HepG2 (cell line): ENCODE measurements at regions not wholly inside any gene's neighbourhood (a gene's known extent, or its start where the extent isn't known, plus 50 kb on each side); places are given as distances from the start of the nearest gene placed in this dataset.

Experiments
- ATAC-seq: fragments of 200-7000 bp; cut with Tn5 transposase; 3 replicates; pipeline ENCODE4 v1.9.1; 2020; ENCODE audit warnings: mild to moderate bottlenecking, moderate library complexity
- BruUV-seq: library from RNA; stranded (reverse); fragments of 400-500 nt; replicated peaks from 2 replicates; lab custom pipeline; 2021; lab: Mats Ljungman, UMichigan
- CTCF ChIA-PET: fragments of 300-600 bp; formaldehyde crosslinking; extraction: SDS; loops from one replicate; lab custom pipeline; 2021; ENCODE audit warnings: low total read pairs, inconsistent platforms, low intra/inter-chr PET ratio; lab: Yijun Ruan, JAX
- POLR2A ChIA-PET: fragments of 350-600 bp; sonication (Branson Sonifier 250); formaldehyde crosslinking; loops from one replicate; lab custom pipeline; 2020; ENCODE audit warnings: antibody characterized with exemption, inconsistent platforms; lab: Yijun Ruan, JAX
- DNase-seq: peaks from one replicate; pipeline ENCODE4 v3.0.0-alpha.2; 2015; ENCODE audit warnings: low spot score
- FAIRE-seq: peaks from 3 replicates; lab custom pipeline; 2011; peaks lifted over from hg19 to GRCh38; lab: Jason Lieb, UNC
- H2AFZ ChIP-seq: one replicate; pipeline ENCODE4 v1.6.1; 2011; ENCODE audit warnings: low read length, inconsistent platforms
- H3K27ac ChIP-seq: fragments of 300-600 bp; 3 replicates; pipeline ENCODE4 v1.8.0; 2011; ENCODE audit warnings: mixed run types, mild to moderate bottlenecking, mixed read lengths, low read length, inconsistent platforms; ENCODE audit not compliant: insufficient read depth; ENCODE audit errors: extremely low read length
- H3K27me3 ChIP-seq, 2 experiments: fragments of 200-600 bp in 1 of 2; 2 replicates in 1 of 2; 3 replicates in 1 of 2; pipeline versions ENCODE4 v1.6.0 to v1.8.0; 2011; ENCODE audit warnings: low read length in 2 of 2, mild to moderate bottlenecking in 2 of 2, moderate library complexity in 2 of 2, inconsistent platforms in 1 of 2; ENCODE audit not compliant: insufficient read depth in 2 of 2, control insufficient read depth in 1 of 2
- H3K36me3 ChIP-seq, 2 experiments: fragments of 200-600 bp in 1 of 2; replicated peaks in 1 of 2; 2 replicates in 1 of 2; 3 replicates in 1 of 2; pipeline versions ENCODE4 v1.5.1 to v1.8.0; 2011; ENCODE audit warnings: low read length in 2 of 2, inconsistent platforms in 1 of 2; ENCODE audit not compliant: insufficient read depth in 2 of 2, control insufficient read depth in 1 of 2
- H3K4me1 ChIP-seq: 2 replicates; pipeline ENCODE4 v1.5.1; 2012; ENCODE audit warnings: low read length, inconsistent platforms; ENCODE audit not compliant: insufficient read depth
- H3K4me2 ChIP-seq: 2 replicates; pipeline ENCODE4 v1.6.0; 2011; ENCODE audit warnings: low read depth, low read length, inconsistent platforms
- H3K4me3 ChIP-seq, 3 experiments: fragments of 200-600 bp in 1 of 3; sonication (generic), shearing (Covaris generic) in 1 of 3; replicated peaks in 1 of 3; 2 replicates each; pipeline ENCODE4 v1.5.1; 2011 to 2016; ENCODE audit warnings: low read length in 3 of 3, inconsistent platforms in 2 of 3, low read depth in 2 of 3, mild to moderate bottlenecking in 2 of 3, control low read depth in 1 of 3, mixed read lengths in 1 of 3; ENCODE audit not compliant: insufficient read depth in 1 of 3
- H3K79me2 ChIP-seq: one replicate; pipeline ENCODE4 v1.6.1; 2011; ENCODE audit warnings: low read length, inconsistent platforms; ENCODE audit not compliant: insufficient read depth
- H3K9ac ChIP-seq: 2 replicates; pipeline ENCODE4 v1.6.0; 2011; ENCODE audit warnings: mild to moderate bottlenecking, low read depth, low read length, inconsistent platforms; ENCODE audit not compliant: insufficient read depth
- H3K9me3 ChIP-seq: 2 replicates; pipeline ENCODE4 v1.5.1; 2012; ENCODE audit warnings: mild to moderate bottlenecking, low read length
- H4K20me1 ChIP-seq: 2 replicates; pipeline ENCODE4 v1.6.0; 2011; ENCODE audit warnings: inconsistent platforms, mild to moderate bottlenecking, low read length, moderate library complexity; ENCODE audit not compliant: insufficient read depth
- MAFF ChIP-seq: IDR thresholded peaks from 2 replicates; pipeline ENCODE4 v1.6.1; 2011; ENCODE audit warnings: low read depth, low read length, improper control_type of control experiment
- MAFK ChIP-seq, 2 experiments: IDR thresholded peaks in 1 of 2; conservative IDR thresholded peaks in 1 of 2; 2 replicates each; pipeline ENCODE4 v1.6.1; 2011; ENCODE audit warnings: improper control_type of control experiment in 2 of 2, low read length in 2 of 2
- MAZ ChIP-seq, 2 experiments: sonication (generic) in 1 of 2; formaldehyde crosslinking in 1 of 2; IDR thresholded peaks; 2 replicates each; pipeline versions ENCODE4 v1.5.0 to v1.6.1; 2012 to 2020; ENCODE audit warnings: low read depth in 2 of 2, mild to moderate bottlenecking in 2 of 2, borderline replicate concordance in 1 of 2, improper control_type of control experiment in 1 of 2, low read length in 1 of 2, missing genetic modification reagents in 1 of 2, moderate library complexity in 1 of 2
- NFATC3 ChIP-seq: sonication (generic); formaldehyde crosslinking; IDR thresholded peaks from 2 replicates; pipeline ENCODE4 v1.5.1; 2020; ENCODE audit warnings: mild to moderate bottlenecking, missing genetic modification reagents
- TAF15 ChIP-seq: fragments of 200-400 bp; formaldehyde crosslinking; IDR thresholded peaks from one replicate; pipeline ENCODE4 v1.6.1; 2018; ENCODE audit warnings: mild to moderate bottlenecking, low read depth, low read length; ENCODE audit not compliant: poor library complexity, severe bottlenecking
- ZFP36 ChIP-seq: fragments of 150-350 bp; IDR thresholded peaks from 2 replicates; pipeline ENCODE4 v1.6.1; 2018; ENCODE audit warnings: borderline replicate concordance, low read length, low read depth; ENCODE audit not compliant: partially characterized antibody
- ZNF318 ChIP-seq: sonication (generic); formaldehyde crosslinking; IDR thresholded peaks from 2 replicates; pipeline ENCODE4 v1.4.0; 2020; ENCODE audit warnings: mild to moderate bottlenecking, missing genetic modification reagents
- WGBS: methylation state at CpG from one replicate; pipeline ENCODE4 v1.1.6; 2017; ENCODE audit warnings: low lambda C conversion rate; 5-methylcytosine and 5-hydroxymethylcytosine counted together
- in situ Hi-C: cut with HindIII; loops from 2 replicates; pipeline ENCODE4 v1.10.0; 2017; ENCODE audit warnings: low pct_unique_long_range_greater_than_20kb; ENCODE audit not compliant: extremely low pct_ligation_motif_present
- intact Hi-C: fragments of 100-400 bp; cut with micrococcal nuclease; formaldehyde crosslinking; loops from one replicate; pipeline ENCODE4 v1.10.0; 2022; ENCODE audit not compliant: unreplicated experiment

- no peaks in the 10 kb centered on the region for H3K79me2 ChIP-seq
- CTCF ChIA-PET = no interaction called here
- no peak for ATAC-seq
- intact Hi-C loops = no loop called here
- no peak overlapping the region for H2AFZ ChIP-seq
- H4K20me1 ChIP-seq = no peaks in the 10 kb centered on the region
- no peak overlapping the region for H3K9ac ChIP-seq
- no peaks in the 10 kb centered on the region for H3K27me3 ChIP-seq
- H3K4me3 ChIP-seq = no peak overlapping the region
- no peak overlapping the region for H3K27ac ChIP-seq
- no TSS peak for BruUV-seq
- H3K9me3 ChIP-seq = peaks cover 96% of the 10 kb centered on the region
- in situ Hi-C loops = no loop called here
- DNase-seq = no peak
- no peaks in the 10 kb centered on the region for H3K4me1 ChIP-seq
- no peaks in the 10 kb centered on the region for H3K36me3 ChIP-seq
- no peak overlapping the region for H3K4me2 ChIP-seq
- TF ChIP-seq ZNF318 (CRISPR knock-in tag) (no peak), MAFK (conservative IDR thresholded peaks at IDR 0.05 in 1 of 2, IDR thresholded peaks at IDR 0.05 in 1 of 2; ENCODE audit: low read length in 2 of 2) (peak; percentile 66 to 74), ZFP36 (no peak), MAFF (peak; percentile 58), TAF15 (no peak), NFATC3 (no peak), MAZ (IDR thresholded peaks at IDR 0.05; ENCODE audit: borderline replicate concordance, low read depth, low read length) (no peak), MAZ (CRISPR knock-in tag; IDR thresholded peaks at IDR 0.05; ENCODE audit: low read depth) (no peak)
- POLR2A ChIA-PET = no interaction called here
- no peak for FAIRE-seq
- under 1% methylated on average over 1 of the region's 1 CpG for WGBS
Measured at GRCh38 chr14:27114180-27114579, 516.3 kb upstream of the NOVA1 start.
